CD4-positive, alpha-beta T cell treated with Interleukin-12 subunit alpha and Interleukin-12 subunit beta, for 1 hour (primary cell): ENCODE measurements at regions not wholly inside any gene's neighbourhood (a gene's known extent, or its start where the extent isn't known, plus 50 kb on each side); places are given as distances from the start of the nearest gene placed in this dataset.
"Not testable (repeated sequence)": the region's sequence is repeated elsewhere in the genome, so short reads cannot be mapped to it uniquely, and the experiment has no call there.

Experiments used
- DNase-seq: peaks from one replicate; pipeline ENCODE4 v3.0.0-alpha.2; 2020

- no peak for DNase-seq
These were observed 436.7 kb upstream of the TMPRSS15 start for GRCh38 chr21:18840239-18840638.

DNA sequence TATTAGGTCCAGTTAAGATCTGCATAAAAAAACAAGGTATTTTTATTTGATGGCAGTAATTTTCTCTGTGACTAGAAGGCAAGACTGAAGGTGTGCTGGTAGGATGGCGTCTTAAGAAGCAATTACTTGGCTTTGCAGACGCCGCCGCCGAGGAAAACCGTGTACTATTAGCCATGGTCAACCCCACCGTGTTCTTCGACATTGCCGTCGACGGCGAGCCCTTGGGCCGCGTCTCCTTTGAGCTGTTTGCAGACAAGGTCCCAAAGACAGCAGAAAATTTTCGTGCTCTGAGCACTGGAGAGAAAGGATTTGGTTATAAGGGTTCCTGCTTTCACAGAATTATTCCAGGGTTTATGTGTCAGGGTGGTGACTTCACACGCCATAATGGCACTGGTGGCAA is 454.0 kb upstream of the TMPRSS15 start:
- not testable (repeated sequence) for DNase-seq

- DNase-seq = no peak
These were observed 465.5 kb upstream of the TMPRSS15 start for GRCh38 chr21:18869104-18869503.

DNA sequence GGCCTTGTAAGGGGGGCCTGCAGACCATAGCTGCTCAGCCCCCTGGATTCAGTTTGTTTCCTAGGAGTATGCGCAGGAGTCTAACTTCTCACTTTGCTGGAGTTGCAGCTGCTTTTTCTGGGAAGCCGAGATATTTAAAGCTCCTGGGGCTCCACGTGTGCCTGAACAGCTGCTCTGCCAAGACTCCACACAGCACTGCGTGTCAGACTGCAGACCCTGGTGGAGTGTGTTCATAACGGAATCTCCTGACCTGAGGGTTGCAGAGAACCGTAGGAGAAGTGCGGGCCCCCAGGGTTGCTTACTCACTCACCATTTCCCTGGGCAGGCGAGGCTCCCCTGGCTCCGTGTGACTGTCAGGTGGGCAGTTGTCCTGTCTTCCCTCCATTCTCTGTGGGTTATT is 474.3 kb upstream of the TMPRSS15 start:
- no peak for DNase-seq

- DNase-seq = no peak
These were observed 484.5 kb upstream of the TMPRSS15 start for GRCh38 chr21:18887922-18888602.

DNA sequence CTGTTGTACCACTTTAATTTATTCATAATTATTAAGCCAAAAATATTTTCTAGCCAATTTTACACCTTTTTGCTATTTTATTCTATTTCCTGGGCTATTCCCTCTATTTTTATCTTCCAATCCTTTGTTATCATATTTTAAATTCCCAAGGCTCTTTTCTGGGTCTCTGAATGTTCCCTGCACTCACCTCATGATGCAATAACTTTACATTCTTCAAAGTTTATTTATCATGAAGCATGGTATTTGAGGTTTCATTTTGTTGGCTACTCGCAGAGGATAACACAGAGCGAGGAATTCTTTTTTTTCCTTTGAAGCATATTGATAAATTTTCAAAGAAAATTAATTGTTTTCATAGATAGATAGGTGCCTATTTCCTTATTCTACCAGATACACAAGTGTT is 489.8 kb upstream of the TMPRSS15 start:
- DNase-seq = no peak

DNA sequence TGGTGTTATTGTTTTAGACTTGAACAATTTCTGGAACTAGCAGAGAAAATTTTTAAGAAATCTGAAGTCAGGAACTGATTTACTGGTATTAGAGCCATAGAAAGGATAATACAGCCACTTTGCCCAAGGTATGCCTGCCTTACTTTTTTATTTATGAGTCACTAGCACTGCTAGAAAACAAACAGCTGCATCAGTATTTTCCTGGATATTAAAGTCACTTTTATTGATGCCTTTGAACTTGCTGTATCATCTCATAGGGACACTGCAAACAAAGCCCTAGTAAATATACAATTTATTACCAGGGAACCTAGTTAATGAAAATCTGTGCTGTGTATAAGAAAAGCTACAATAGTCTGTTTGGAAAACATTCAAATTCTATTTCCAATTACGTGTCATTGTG is 490.8 kb upstream of the TMPRSS15 start:
- no peak for DNase-seq

GRCh38 chr21:18899261-18899660 is 495.7 kb upstream of the TMPRSS15 start:
- DNase-seq = no peak

DNA sequence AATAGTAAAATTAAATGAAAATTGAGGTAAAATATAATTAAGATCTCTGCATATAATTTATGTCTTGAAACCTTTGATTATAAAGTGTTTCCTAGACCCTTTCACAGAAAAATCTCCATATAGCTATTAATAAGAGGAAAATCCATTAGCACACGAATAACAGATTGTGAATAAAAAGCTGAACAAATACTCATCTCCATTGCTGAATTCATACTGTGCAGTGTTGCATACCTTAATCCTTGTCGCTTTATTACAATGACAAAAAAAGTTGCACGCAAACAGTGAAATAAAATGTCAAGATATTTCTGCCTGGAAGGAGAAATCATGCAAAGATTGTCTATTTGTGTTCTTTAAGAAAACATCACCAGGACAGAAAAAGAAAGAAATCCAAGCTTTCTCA is 499.1 kb upstream of the TMPRSS15 start:
- no peak for DNase-seq

DNA sequence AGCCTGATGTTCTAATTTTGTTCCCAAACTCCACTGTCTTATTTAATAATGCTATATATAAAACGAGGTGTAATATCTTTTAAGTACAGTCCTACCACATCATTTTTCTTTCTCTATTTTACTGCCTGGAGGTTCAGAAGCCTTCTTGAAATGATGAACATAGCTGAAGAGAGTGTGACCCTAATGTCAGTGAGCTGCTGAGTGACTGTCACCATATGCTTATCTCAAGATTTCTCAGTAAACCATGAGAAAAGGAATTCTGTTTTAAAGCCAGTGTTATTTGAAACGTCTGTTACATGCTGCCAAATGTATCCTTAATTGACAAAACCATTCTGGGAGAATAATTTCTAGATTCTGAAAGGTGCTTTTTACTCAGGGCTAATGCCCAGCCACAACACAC is 503.5 kb upstream of the TMPRSS15 start:
- no peak for DNase-seq

- DNase-seq = no peak
These were observed 505.1 kb upstream of the TMPRSS15 start for GRCh38 chr21:18908641-18909040.

- DNase-seq = no peak
These were observed 510.3 kb upstream of the TMPRSS15 start for GRCh38 chr21:18913914-18914313.

DNA sequence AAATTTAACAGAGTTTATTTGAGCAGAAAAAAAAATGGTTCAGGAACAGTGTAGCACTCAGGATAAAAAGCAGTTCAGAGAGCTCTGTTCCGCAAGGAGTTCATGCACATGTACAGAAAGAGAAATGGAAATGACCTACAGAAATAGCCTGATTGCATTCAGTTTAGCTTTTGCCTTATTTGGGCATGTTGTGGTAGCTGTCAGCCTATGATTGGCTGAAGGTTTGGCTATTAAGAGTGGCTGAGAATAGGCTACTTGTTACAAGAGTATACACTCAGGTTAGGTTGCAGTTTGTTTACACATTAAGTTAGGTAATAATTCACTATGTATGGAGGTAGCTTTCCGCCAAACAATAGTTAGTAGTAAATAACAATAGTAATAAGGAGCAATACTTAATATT is 511.0 kb upstream of the TMPRSS15 start:
- no peak for DNase-seq

GRCh38 chr21:18917622-18918021 is 514.0 kb upstream of the TMPRSS15 start:
- DNase-seq = no peak

GRCh38 chr21:18931237-18931636 is 527.7 kb upstream of the TMPRSS15 start:
- DNase-seq = no peak

GRCh38 chr21:18937337-18937736 is 533.8 kb upstream of the TMPRSS15 start:
- no peak for DNase-seq

DNA sequence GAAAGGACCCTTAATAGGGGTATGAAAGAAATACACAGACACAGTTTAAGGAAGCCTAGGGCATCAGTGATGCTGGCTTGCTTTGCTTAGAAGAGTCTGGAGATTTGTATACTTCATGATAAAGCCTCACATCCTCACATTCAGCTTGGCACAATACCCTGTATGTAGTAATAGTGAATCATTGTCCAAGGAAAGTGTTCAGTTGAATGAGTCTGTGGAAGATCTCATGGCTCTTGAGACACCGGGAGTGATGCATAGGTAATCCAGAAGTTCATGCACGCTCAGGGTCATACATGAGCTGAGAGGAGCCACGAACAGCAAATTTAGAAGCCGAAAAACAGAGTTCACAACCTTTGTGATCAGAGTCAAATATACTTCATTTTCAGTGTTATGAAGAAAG is 537.2 kb upstream of the TMPRSS15 start:
- DNase-seq = no peak

- DNase-seq = no peak
These were observed 546.6 kb upstream of the TMPRSS15 start for GRCh38 chr21:18950045-18950740.

GRCh38 chr21:18951271-18952038 is 547.9 kb upstream of the TMPRSS15 start:
- DNase-seq = no peak

- DNase-seq = no peak
These were observed 550.9 kb upstream of the TMPRSS15 start for GRCh38 chr21:18954441-18954844.

DNA sequence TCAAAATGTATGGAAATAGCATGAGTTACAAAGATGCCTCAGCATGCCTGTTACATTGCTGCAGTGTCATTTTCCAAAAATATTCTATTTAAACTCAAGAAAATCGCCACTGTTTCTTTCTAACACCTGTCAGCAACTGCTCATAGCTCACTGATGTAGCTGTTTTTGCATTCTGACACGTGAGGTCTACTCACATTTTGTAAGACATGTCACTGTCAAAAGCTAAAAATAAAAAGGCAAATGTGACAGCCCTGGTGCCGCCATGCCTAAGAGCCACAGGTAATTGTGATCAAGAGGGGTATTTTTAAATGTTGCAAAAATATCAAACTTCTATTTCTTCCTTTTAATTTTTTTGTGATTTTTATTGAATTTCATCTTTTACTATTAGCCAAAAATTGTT is 556.2 kb upstream of the TMPRSS15 start:
- DNase-seq = no peak

DNA sequence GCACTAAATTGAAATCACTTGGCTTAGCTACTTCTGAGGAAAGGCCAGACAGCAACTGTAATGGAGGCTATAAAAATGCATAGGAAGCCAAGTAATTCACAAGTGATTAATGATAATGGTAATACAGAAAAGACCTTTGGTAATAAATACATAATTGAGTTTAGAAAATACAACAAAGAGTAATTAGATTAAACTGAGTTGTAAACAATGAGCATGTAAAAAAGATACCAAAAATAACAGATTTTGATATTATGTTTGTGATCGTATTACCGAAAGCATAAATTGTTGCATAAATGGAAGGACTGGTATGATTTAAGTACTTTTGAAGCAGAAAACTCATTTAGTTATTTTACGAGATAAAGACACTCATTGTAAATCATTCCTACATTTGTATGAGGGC is 556.7 kb upstream of the TMPRSS15 start:
- no peak for DNase-seq

- no peak for DNase-seq
These were observed 566.8 kb upstream of the TMPRSS15 start for GRCh38 chr21:18970416-18970815.

DNA sequence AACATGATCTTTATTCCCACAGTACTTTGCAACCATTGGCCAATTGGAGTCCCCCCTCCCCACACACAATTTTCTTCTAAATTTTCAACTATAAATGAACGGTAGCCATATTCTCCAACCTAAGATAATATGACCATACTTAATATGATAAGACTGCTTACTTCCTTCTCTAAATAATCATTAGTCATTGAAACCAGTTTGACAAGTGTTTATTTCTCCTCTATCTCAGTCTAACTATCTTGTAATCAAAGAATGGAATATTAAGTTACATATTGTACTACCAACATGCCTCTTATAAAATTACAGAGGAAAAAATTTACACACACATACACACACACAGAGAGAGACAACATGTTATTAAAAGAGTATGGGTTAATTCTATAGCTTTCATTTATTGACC is 567.4 kb upstream of the TMPRSS15 start:
- DNase-seq = no peak
